SK-N-SH (cell line): ENCODE measurements at regions not wholly inside any gene's neighbourhood (a gene's known extent, or its start where the extent isn't known, plus 50 kb on each side); places are given as distances from the start of the nearest gene placed in this dataset.
A peak's percentile ranks its signal among the peaks of the same experiment; 100 is the strongest.

Experiments used
- CTCF ChIA-PET: fragments of 300-600, 350-600 bp; formaldehyde crosslinking; extraction: SDS; loops from one replicate; lab custom pipeline; 2021; lab: Yijun Ruan, JAX
- POLR2A ChIA-PET: fragments of 350-600 bp; sonication (Branson Sonifier 250); formaldehyde crosslinking; extraction: SDS; loops from one replicate; lab custom pipeline; 2020; ENCODE audit warnings: antibody characterized with exemption, inconsistent platforms; lab: Yijun Ruan, JAX
- DNase-seq: peaks from one replicate; pipeline ENCODE4 v3.0.0; 2012
- H2AFZ ChIP-seq: fragments of 200-600 bp; sonication (generic); 2 replicates; pipeline ENCODE4 v1.8.1; 2016; ENCODE audit warnings: antibody characterized with exemption, mild to moderate bottlenecking, low read depth
- H3F3A ChIP-seq: fragments of 200-600 bp; sonication (generic); replicated peaks from 2 replicates; pipeline ENCODE3; 2016; ENCODE audit warnings: antibody characterized with exemption, mild to moderate bottlenecking; ENCODE audit not compliant: insufficient read depth
- H3K27ac ChIP-seq, 2 experiments: fragments of 200-500 bp in 1 of 2; fragments of 200-600 bp in 1 of 2; sonication (Bioruptor generic) in 1 of 2; sonication (generic), shearing (Covaris generic) in 1 of 2; 2 replicates each; pipeline versions ENCODE4 v1.5.1 to v1.6.1; 2014 to 2016; ENCODE audit warnings: low read depth in 2 of 2, inconsistent platforms in 1 of 2, low read length in 1 of 2, mild to moderate bottlenecking in 1 of 2, mixed read lengths in 1 of 2
- H3K27me3 ChIP-seq: fragments of 200-600 bp; sonication (generic), shearing (Covaris generic); 2 replicates; pipeline ENCODE4 v1.6.1; 2016; ENCODE audit warnings: mixed run types; ENCODE audit not compliant: insufficient read depth
- H3K36me3 ChIP-seq, 2 experiments: fragments of 200-500 bp in 1 of 2; fragments of 200-600 bp in 1 of 2; sonication (Bioruptor generic) in 1 of 2; sonication (generic) in 1 of 2; replicated peaks in 1 of 2; 2 replicates each; pipeline versions ENCODE3 to v1.5.1; 2014 to 2016; ENCODE audit warnings: low read length in 1 of 2, mild to moderate bottlenecking in 1 of 2; ENCODE audit not compliant: insufficient read depth in 2 of 2, control insufficient read depth in 1 of 2
- H3K4me1 ChIP-seq, 2 experiments: fragments of 200-500 bp in 1 of 2; fragments of 200-600 bp in 1 of 2; sonication (Bioruptor generic) in 1 of 2; sonication (generic), shearing (Covaris generic) in 1 of 2; 2 replicates each; pipeline versions ENCODE4 v1.5.1 to v1.6.1; 2014 to 2016; ENCODE audit warnings: low read depth in 1 of 2, low read length in 1 of 2, mixed run types in 1 of 2; ENCODE audit not compliant: insufficient read depth in 2 of 2, control insufficient read depth in 1 of 2
- H3K4me2 ChIP-seq: fragments of 200-600 bp; sonication (generic), shearing (Covaris generic); 2 replicates; pipeline ENCODE4 v1.6.1; 2017; ENCODE audit warnings: mixed run types
- H3K4me3 ChIP-seq, 2 experiments: fragments of 200-500 bp in 1 of 2; fragments of 200-600 bp in 1 of 2; sonication (Bioruptor generic) in 1 of 2; sonication (generic), shearing (Covaris generic) in 1 of 2; 2 replicates each; pipeline versions ENCODE4 v1.5.1 to v1.8.1; 2014 to 2016; ENCODE audit warnings: low read depth in 2 of 2, inconsistent platforms in 1 of 2, low read length in 1 of 2, mild to moderate bottlenecking in 1 of 2, mixed read lengths in 1 of 2, moderate library complexity in 1 of 2
- H3K79me2 ChIP-seq: fragments of 200-600 bp; sonication (generic); 2 replicates; pipeline ENCODE4 v1.8.1; 2017; ENCODE audit warnings: mild to moderate bottlenecking; ENCODE audit not compliant: insufficient read depth
- H3K9ac ChIP-seq: fragments of 200-600 bp; sonication (generic); 2 replicates; pipeline ENCODE4 v1.6.1; 2017; ENCODE audit warnings: mixed run types
- H3K9me2 ChIP-seq: fragments of 200-600 bp; sonication (generic); 2 replicates; pipeline ENCODE4 v1.6.1; 2017; ENCODE audit warnings: mixed run types
- H3K9me3 ChIP-seq: fragments of 200-600 bp; sonication (generic); 2 replicates; pipeline ENCODE4 v1.6.1; 2017; ENCODE audit warnings: mixed run types, mild to moderate bottlenecking, moderate library complexity
- H4K20me1 ChIP-seq: fragments of 200-600 bp; sonication (generic); 2 replicates; pipeline ENCODE4 v1.6.1; 2017; ENCODE audit warnings: mild to moderate bottlenecking, mixed run types; ENCODE audit not compliant: insufficient read depth
- CTCF ChIP-seq: fragments of 200-600 bp; sonication (generic); IDR thresholded peaks from 2 replicates; pipeline ENCODE4 v1.6.1; 2017; ENCODE audit warnings: antibody characterized with exemption, mild to moderate bottlenecking, moderate library complexity
- ELF1 ChIP-seq: IDR thresholded peaks from 2 replicates; pipeline ENCODE4 v1.4.0; 2012
- EZH2phosphoT487 ChIP-seq: fragments of 200-600 bp; sonication (generic); IDR thresholded peaks from 2 replicates; pipeline ENCODE4 v1.6.1; 2017; ENCODE audit warnings: low read depth, mixed run types, mild to moderate bottlenecking, antibody characterized with exemption, moderate library complexity, borderline replicate concordance
- FOSL2 ChIP-seq: IDR thresholded peaks from 2 replicates; pipeline ENCODE4 v1.4.0; 2012; ENCODE audit warnings: low read depth, mild to moderate bottlenecking, moderate library complexity, borderline replicate concordance
- FOXM1 ChIP-seq: IDR thresholded peaks from 2 replicates; pipeline ENCODE4 v1.4.0; 2012; ENCODE audit warnings: low read depth, mild to moderate bottlenecking
- GABPA ChIP-seq: IDR thresholded peaks from 2 replicates; pipeline ENCODE4 v1.4.0; 2012; ENCODE audit warnings: low read depth, mild to moderate bottlenecking
- GATA2 ChIP-seq: sonication (generic); formaldehyde crosslinking; IDR thresholded peaks from 2 replicates; pipeline ENCODE4 v1.5.0; 2020; ENCODE audit warnings: mild to moderate bottlenecking, missing genetic modification reagents
- JUND ChIP-seq: IDR thresholded peaks from 2 replicates; pipeline ENCODE4 v1.4.0; 2012
- MXI1 ChIP-seq: IDR thresholded peaks from 2 replicates; pipeline ENCODE4 v1.6.1; 2012; ENCODE audit warnings: mild to moderate bottlenecking, low read depth, low read length, improper control_type of control experiment
- POLR2AphosphoS5 ChIP-seq: IDR thresholded peaks from 2 replicates; pipeline ENCODE4 v1.6.1; 2012; ENCODE audit warnings: low read depth, low read length
- RAD21 ChIP-seq: IDR thresholded peaks from 2 replicates; pipeline ENCODE4 v1.6.1; 2012; ENCODE audit warnings: mild to moderate bottlenecking, low read length
- RCOR1 ChIP-seq: fragments of 150-350 bp; IDR thresholded peaks from 2 replicates; pipeline ENCODE4 v1.6.1; 2017; ENCODE audit warnings: antibody characterized with exemption, low read length
- REST ChIP-seq: IDR thresholded peaks from 2 replicates; pipeline ENCODE4 v1.6.1; 2012; ENCODE audit warnings: mild to moderate bottlenecking, low read depth, low read length, moderate library complexity
- RXRA ChIP-seq: IDR thresholded peaks from 2 replicates; pipeline ENCODE4 v1.4.0; 2012; ENCODE audit warnings: low read depth, mild to moderate bottlenecking, borderline replicate concordance
- SIN3A ChIP-seq: IDR thresholded peaks from 2 replicates; pipeline ENCODE4 v1.6.1; 2012; ENCODE audit warnings: low read depth, mild to moderate bottlenecking, low read length, moderate library complexity, borderline replicate concordance
- SMC3 ChIP-seq: IDR thresholded peaks from 2 replicates; pipeline ENCODE4 v1.6.1; 2012; ENCODE audit warnings: low read depth, low read length, improper control_type of control experiment
- TAF1 ChIP-seq: IDR thresholded peaks from 2 replicates; pipeline ENCODE4 v1.6.1; 2012; ENCODE audit warnings: low read depth, mild to moderate bottlenecking, low read length, moderate library complexity, borderline replicate concordance
- TCF12 ChIP-seq: IDR thresholded peaks from 2 replicates; pipeline ENCODE4 v1.4.0; 2012
- TEAD4 ChIP-seq: IDR thresholded peaks from 2 replicates; pipeline ENCODE4 v1.4.0; 2012; ENCODE audit warnings: mild to moderate bottlenecking, borderline replicate concordance; ENCODE audit not compliant: insufficient read depth
- USF1 ChIP-seq: IDR thresholded peaks from 2 replicates; pipeline ENCODE4 v1.4.0; 2012; ENCODE audit warnings: low read depth, borderline replicate concordance
- USF2 ChIP-seq: fragments of 150-350 bp; IDR thresholded peaks from 2 replicates; pipeline ENCODE4 v1.6.1; 2017; ENCODE audit warnings: antibody characterized with exemption, low read length, low read depth, borderline replicate concordance
- WGBS: methylation state at CpG from one replicate; pipeline ENCODE4 v1.1.6; 2017; ENCODE audit warnings: low lambda C conversion rate; 5-methylcytosine and 5-hydroxymethylcytosine counted together

GRCh38 chr5:124936626-124936933 is 190.1 kb upstream of the ZNF608 start:
- Histone ChIP-seq H3K27ac (peak overlapping the region in 1 of 2 experiments; percentile 79; a peak in 2 of 4 replicates), H3K4me2 (no peak overlapping the region), H3K79me2 (no peaks in the 10 kb centered on the region), H3K36me3 (no peaks in the 10 kb centered on the region)
- no peak for DNase-seq
- TF ChIP-seq TCF12 (no peak), USF1 (no peak), SMC3 (no peak), RAD21 (no peak), ELF1 (no peak), RCOR1 (no peak), JUND (no peak), TAF1 (no peak), REST (no peak), TEAD4 (no peak)
- TF ChIP-seq, all 33 proteins: peak for 0
- Histone ChIP-seq H4K20me1 (no peaks in the 10 kb centered on the region), H3K4me1 (peaks cover 8 to 9% of the 10 kb centered on the region in 2 experiments; a peak in 2 of 4 replicates), H2AFZ (no peak overlapping the region), H3K4me3 (no peak overlapping the region), H3K9me2 (no peaks in the 10 kb centered on the region), H3K27me3 (no peaks in the 10 kb centered on the region), H3F3A (peaks cover 12% of the 10 kb centered on the region), H3K9me3 (peaks cover 4% of the 10 kb centered on the region; the same call in 1 of the 2 replicates), H3K9ac (no peak overlapping the region)
- ChIA-PET CTCF (no interaction called here), POLR2A (interaction anchor here (0.5 kb wide), 1 partner anchor 19 kb away, joined by 3 read pairs; no protein-coding TSS in a partner anchor)
- WGBS = 84% methylated on average over 4 of the region's 4 CpGs

GRCh38 chr5:124941051-124942049 is 194.9 kb upstream of the ZNF608 start:
- Histone ChIP-seq H4K20me1 (no peaks in the 10 kb centered on the region), H3K9me2 (no peaks in the 10 kb centered on the region), H2AFZ (no peak overlapping the region), H3K4me1 (no peaks in the 10 kb centered on the region), H3K9ac (no peak overlapping the region), H3K4me3 (no peak overlapping the region), H3F3A (peaks cover 8% of the 10 kb centered on the region), H3K36me3 (no peaks in the 10 kb centered on the region), H3K4me2 (no peak overlapping the region), H3K27ac (no peak overlapping the region), H3K79me2 (no peaks in the 10 kb centered on the region), H3K27me3 (no peaks in the 10 kb centered on the region), H3K9me3 (peaks cover 4% of the 10 kb centered on the region; the same call in 1 of the 2 replicates)
- WGBS = 81% methylated on average over 10 of the region's 10 CpGs
- DNase-seq = no peak
- ChIA-PET POLR2A (no interaction called here), CTCF (interaction anchor here (0.6 kb wide), 1 partner anchor 286 kb away, joined by 3 read pairs; no protein-coding TSS in a partner anchor)
- no peak for TF ChIP-seq RXRA
- no peak for TF ChIP-seq EZH2phosphoT487
- TF ChIP-seq FOSL2 = no peak
- no peak for TF ChIP-seq POLR2AphosphoS5
- TF ChIP-seq USF2 = no peak
- no peak for TF ChIP-seq GABPA
- no peak for TF ChIP-seq FOXM1
- TF ChIP-seq SIN3A = no peak
- TF ChIP-seq MXI1 = no peak
- TF ChIP-seq GATA2 (CRISPR knock-in tag) = no peak
- no peak for TF ChIP-seq CTCF
- no peak for TF ChIP-seq RCOR1
- TF ChIP-seq TCF12 = no peak
